IPS DF 19.7 (cell line): ENCODE measurements at regions not wholly inside any gene's neighbourhood (a gene's known extent, or its start where the extent isn't known, plus 50 kb on each side); places are given as distances from the start of the nearest gene placed in this dataset.
"Not testable (repeated sequence)": the region's sequence is repeated elsewhere in the genome, so short reads cannot be mapped to it uniquely, and the experiment has no call there.

Source experiments
- DNase-seq: peaks from one replicate; pipeline ENCODE4 v3.0.0-alpha.2; 2013; ENCODE audit warnings: low read depth, low spot score

DNA sequence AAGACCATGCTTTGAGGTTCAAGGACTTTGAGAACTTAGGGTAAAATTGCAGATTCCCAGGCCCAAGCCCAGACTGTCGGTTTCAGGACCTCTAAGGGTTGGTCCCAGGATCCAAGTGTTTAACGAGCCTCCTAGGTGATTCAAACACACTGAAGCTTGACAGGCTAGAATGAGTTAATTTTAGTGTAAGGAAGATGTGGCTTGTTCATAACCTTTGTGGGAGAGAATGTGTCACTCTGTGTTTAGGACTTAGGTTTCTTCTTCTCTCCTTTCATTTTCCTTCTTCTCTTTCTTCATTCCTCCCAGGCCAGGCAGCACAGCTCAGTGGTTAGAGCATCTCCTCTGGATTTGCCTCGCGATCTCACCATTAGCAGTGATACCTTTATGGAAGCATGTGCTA, 104.8 kb upstream of the KCNG1 start:
- no peak for DNase-seq

DNA sequence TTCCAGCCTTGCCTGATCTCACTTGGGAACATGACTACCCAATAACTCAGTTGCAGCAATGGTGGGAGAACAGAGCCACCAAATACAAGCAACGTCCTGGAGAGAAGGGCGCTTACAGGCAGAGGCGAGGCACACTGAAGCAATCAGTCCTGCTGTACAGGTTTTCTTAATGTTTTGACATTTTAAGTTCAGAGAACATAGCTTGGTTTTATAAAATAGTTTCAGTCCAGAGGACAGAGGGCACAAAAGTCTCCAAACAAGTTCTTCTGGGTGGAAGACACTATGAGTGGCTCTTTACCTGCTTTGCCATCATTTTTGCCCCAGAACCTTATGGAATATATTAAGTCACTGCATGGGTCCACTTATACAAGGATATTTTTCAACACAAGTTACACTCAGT, 103.4 kb upstream of the KCNG1 start:
- DNase-seq, result no peak

DNA sequence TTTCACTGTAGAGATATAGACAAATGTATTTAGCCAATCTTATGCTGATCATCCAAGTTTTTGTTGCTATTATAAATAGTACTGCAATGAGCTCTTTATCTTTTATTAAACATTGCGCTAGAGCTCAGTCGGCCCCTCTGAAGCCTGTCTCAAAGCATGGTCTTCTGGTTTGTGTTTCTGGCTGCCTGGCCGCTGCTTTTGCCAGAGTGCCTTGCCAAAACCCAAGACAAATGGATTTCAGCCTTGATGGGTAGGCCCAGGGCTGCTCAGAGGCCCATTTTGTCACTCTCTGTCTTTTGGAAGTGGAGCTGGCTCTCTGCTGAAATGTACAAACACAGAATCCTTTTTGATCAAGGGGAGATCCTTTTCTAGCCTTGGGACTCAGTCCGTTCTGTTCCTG, 102.9 kb upstream of the KCNG1 start:
- DNase-seq, result no peak

DNA sequence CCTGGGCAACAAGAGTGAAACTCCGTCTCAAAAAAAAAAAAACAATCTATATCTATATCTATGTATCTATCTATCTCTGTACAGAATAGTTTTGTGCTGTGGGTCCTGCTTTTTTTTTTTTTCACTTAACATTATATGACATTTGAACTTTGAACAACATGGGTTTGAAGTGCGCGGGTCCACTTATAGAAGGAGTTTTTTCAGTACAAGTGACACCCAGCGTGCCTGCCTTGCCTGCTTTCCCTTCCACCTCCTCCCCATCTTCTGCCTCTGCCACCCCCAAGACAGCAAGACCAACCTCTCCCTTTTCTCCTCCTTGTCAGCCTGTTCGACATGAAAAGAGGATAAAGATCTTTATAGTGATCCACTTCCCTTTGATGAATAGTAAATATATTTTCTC, 102.2 kb upstream of the KCNG1 start:
- DNase-seq, result no peak

DNA sequence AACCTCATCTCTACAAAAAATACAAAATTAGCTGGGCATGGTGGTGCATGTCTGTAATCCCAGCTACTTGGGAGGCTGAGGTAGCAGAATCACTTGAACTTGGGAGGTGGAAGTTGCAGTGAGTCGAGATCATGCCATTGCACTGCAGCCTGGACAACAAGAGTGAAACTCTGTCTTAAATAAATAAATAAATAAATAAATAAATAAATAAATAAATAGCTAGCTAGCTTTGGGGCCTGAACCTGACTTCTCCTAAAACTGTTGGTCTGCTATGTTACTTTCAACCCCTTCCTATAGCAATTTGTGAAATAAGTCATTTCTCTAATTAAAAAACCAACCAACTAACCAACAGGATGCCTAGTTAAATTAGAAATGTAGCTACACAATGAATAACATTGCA, 101.0 kb upstream of the KCNG1 start:
- not testable (repeated sequence) for DNase-seq

DNA sequence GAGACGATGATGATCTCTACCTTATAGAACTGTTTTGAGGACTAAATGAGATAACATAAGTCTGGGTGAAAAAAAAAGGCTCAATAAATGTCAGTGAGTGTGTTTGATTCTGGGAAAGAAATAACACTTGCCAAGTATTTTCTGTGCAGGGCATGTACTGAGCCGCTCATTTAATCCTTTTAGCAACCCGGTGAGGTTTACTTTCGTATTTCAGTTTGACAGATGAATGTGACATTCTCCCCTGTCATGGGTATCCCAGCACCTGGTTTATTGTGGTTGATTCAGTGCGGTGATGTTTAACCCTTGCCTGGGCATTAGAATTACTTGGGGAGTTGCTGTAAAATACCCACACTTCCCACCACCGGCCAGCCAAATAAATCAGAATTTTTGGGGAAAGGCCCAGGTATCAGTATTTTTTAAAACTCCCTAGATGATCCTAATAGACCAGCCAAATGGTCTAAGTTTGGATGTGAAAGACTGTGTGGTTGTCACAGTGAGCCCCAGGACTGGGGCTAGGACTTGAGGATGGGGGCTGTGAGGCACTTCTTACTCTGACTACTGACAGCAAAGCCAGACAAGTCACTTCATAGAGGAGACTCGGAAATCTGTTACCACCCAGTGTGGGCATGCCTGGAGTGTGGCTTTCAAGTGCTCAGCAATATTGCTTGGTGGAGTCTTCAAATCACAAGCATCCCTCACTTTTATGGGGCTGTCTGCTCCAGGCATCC, 100.2 kb upstream of the KCNG1 start:
- DNase-seq, result no peak

DNA sequence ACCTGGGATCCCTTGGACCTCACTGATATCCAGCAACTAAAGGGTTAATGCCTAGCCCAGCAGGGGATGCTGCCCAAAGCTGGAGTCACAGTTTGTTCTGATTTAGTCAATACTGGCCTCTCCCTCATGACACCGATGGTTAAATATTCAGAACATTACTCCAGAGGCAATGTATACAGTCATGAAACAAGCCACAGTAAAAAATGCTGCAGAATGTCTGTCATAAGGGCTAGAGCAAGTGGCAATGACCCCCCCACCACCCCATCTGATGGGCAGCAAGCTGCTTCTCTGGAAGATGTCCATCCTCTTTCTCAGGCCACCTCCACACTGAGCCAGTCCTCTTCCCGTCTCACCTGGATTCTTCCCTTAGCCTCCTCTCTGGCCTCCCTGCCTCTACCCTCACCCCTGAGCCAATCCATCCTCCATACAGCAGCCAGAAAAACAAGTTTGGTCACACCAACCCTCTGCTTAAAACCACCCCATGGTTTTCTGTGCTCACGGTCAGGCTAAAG, 99.0 kb upstream of the KCNG1 start:
- no peak for DNase-seq

DNA sequence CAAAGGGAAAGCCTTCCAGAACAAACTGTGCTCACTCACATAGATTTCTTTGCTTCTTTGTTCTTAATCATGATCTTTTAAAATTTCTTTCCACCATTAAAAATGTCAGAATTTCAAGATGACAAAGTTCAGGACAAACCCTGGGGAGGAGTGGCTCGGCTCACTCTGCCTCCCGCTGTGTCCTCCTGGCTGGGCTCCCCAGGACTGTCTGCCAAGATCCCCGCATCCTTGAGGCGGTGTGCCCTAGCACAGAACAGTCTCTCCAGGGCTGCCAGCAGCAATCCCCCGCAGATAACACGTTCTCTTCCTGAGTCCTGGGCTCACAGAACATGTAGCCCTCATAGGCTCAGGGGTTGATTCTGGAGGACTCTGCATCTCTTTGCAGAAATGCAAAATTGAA, 98.4 kb upstream of the KCNG1 start:
- DNase-seq, result no peak

DNA sequence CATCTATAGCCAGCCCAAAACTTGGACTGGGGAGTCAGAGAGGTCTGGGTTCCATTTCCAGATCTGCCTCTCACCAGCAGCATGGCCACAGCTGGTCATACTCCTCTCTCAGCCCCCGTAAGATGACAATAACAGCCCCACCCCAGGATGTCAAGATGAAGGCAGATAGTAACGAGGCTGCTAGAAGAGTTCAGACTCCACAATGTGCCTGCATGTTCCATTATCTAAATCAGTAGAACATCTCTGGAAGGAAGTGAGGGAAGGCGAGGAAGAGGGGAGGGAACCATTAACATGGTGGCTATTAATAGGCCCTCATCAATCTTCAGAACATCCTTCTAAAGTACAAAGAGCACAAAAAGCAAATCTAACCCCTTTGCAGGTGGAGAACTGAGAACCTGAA, 98.0 kb upstream of the KCNG1 start:
- no peak for DNase-seq

DNA sequence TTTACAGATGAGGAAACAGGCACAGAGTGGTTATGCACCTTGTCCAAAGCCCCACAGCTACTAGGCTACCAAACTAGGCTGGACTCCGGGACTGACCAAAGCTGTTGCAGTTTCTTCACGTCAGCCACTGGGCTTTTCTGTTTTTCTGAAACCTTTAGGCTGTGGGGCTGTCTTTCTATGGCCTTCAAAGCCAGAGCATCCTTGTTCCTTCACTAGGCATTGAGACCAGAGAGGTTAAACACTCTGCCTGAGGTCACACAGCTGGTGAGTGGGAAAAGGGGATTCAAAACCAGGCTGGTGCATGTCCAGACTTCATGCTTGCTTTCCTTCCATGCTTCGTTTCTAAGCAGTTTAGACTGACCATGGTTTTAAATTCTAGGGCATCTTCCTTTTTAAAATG, 97.5 kb upstream of the KCNG1 start:
- no peak for DNase-seq

DNA sequence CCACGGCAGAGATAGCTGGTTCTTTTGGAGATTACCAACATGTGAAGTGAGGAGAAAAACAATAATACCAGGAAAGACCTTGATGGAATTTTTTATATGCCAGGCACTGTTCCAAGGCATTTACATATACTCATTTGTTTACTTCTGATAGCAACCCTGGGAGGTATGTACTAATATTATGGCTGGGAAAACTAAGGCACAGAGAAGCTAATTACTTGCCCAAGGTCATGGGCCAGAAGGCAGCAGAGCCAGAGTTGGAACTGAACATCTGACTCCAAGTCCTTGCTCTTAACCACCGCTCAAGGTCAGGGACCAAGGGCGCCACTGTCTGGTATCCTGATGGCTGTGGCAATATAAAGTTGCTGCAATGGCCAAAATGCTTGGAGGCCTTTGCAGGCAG, 97.0 kb upstream of the KCNG1 start:
- DNase-seq, result no peak

DNA sequence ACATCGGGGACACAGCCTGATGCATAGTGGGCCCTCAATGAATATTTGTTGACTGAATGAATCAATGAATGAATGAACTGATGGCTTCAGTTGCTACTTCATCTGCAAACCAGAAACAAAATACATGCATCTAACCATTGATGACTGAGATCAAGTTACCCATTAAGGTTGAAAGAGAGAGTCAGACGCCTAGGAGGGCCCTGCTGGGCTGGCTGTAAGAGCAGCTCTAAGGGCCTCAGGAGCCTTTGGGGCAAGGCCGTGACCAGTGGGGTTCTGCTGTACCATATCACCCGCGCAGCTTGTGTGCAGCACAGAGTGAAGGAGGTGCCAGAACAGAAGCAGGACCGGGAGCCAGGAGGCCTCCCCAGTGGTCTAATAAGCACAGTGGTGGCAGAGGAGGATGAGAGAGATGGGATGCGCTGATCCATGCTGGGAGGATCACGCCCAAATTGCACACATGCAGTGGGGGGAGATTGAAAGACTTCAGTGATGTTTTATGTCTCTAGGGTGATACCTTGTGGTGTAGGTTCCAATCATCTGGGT, 96.1 kb upstream of the KCNG1 start:
- no peak for DNase-seq

DNA sequence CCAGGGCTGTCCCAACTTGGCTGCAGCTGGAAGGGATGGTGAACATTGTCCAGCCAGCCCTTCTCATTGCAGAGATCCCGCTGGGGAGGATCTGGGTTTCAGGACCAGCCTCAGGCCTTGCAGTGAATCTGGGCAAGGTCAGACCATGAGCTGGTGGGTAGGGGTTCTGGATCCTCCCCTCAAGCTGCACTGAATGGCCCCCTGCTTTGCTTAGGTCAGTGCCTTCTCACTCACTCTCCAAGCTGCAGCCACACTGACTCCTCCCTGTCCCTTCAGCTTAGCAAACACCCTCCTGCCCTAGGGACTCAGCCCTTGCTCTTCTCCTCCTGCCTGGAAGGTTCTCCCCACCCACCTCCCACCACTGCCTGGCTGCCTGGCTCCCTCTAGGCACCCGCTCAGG, 95.3 kb upstream of the KCNG1 start:
- DNase-seq, result no peak

DNA sequence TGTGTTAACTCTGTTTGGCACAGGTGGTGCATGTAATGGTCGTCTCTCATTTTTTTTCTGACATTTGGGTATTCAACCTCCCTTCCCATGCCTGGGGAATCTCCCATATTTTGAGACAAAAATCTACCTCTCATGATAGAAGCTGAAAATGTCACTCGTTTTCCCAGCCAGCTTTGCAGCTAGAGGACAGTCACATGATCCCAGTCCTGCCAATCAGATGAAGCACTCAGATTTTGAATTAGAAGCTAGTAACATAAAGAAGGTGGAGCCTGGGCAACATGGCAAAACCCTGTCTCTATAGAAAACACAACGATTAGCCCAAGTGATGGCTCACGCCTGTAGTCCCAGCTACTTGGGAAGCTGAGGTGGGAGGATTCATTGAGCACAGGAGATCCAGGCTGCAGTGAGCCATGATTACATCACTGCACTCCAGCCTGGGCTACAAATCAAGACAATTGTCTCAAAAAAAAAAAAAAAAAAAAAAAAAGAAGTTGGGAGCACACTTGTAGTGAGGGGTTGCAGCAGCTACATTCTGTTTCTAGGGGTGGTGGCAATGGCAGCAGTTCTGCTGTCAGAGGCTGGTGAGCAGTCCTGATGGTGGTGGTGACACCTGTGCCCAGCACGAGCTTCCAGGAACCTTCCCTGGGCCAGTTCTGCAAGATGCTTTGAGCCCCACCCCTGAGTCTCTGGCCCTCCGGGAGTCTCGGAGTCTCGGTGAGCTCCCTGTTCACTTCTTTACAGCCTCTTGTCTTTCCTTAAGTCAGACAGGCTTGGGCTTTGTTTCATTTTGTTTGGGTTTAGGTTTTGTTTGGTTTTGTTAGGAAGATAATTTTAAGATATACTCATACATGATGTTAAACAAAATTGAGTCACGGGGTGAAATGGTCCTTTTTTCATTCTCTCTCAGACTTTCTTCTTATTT, 94.1 kb upstream of the KCNG1 start:
- no peak for DNase-seq

DNA sequence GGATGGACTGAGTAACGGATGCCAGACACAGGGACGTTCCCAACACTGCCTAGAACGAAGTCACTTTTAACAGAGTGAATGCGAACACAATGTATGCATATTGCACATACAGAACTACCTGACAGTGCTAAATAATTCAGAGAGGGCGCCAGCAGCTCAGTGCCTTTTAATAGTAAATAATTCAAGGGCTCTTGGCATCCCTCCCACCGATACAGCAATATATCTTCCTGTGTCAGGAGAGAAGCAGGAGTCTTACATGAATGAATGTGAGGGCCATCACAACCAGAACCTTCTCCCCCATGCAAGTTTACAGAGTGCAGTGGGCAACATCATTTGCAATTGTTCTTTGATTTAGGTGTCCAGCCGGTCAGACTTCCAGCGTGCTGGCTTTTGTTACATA, 88.4 kb upstream of the KCNG1 start:
- DNase-seq, result no peak

DNA sequence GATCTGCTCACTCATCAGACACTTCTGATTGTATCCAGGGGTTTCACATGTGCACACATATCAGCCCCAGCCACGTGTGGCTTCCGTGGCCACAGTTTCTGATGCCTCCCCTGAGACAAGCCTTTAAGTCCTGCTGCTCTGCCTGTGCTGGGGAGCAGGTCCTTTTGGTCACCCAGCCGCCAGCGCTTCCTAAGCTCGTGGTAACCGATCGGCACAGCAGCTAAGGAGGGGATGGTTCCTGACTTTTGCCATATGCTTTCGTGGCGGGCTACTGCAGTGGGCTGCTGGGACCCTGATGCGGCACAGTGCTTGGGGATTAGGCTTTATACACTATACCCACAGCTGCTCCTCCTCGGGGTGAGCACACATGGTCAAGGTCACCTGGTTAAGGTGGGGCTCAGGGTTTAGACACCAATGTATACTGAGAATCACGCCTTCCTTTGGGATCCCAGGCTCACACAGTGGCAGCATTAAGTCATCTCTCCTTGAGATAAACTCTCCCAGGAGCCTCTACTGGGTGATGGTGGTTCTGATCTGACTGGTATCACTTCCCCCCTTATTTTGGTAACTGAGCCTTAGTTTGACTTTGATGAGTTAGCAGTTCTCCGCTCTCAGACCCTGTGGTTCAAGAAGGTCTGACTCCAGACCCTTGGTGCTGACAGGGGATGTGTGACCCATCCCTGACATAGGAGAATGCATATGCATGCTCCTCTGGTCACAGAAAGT, 85.9 kb upstream of the KCNG1 start:
- DNase-seq, result no peak

DNA sequence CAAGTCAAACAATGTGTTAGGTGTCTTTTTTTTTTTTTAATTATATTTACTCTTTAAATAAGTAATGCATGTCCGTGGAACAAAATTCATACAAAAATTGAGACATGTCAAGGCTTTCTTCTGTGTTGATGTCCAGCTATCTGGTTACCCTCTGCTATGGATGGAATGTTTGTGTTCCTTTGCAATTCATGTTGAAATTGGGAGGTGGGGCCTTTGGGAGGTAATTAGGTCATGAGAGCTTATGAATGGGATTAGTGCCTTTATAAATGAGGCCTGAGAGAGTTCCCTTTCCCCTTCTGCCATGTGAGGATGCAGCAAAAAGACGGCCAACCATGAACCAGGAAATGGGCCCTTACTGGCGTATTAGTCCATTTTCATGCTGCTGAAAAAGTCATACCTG, 83.1 kb upstream of the KCNG1 start:
- DNase-seq, result no peak

DNA sequence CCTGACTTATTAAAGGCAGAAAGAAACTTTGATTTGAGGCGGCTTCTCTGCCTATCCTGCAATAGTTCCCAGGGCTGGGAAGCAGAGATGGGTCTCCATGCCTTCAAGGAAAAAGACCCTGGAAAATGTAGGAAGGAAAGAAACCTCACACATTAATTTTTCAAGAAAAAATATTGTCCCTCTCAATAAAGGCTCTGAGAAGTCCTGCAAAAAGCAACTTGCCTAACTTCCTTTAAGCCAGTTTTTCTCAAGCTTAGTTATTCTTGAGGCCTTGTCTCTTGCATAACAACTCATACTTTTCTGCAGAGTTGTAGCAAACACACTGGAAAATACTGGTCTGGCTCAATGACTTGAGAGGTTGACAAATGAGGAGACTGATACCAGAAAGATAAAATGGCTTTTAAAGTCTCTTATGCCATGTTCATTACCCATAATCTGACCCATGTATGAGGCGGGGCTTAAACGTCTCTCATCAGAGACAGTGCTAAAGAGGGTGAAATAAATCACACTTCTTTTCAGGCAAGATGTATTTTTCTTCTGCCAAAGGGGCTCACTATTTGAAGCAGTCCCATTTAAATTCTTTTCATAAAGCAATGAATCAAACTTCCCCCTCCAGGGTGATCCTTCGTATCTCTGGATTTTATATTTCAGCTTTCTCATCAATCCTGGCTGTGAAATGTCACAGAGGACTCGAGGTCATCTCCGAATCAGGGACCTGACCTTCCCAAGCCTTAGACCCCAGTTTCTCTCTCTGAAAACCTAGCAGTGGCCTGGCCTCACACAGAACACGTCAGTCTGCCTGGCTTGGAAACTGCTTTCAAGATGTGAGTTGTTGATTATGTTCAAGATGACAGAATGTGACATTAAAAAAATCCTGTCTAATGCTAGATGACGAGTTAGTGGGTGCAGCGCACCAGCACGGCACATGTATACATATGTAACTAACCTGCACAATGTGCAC, 82.3 kb upstream of the KCNG1 start:
- DNase-seq, result no peak

DNA sequence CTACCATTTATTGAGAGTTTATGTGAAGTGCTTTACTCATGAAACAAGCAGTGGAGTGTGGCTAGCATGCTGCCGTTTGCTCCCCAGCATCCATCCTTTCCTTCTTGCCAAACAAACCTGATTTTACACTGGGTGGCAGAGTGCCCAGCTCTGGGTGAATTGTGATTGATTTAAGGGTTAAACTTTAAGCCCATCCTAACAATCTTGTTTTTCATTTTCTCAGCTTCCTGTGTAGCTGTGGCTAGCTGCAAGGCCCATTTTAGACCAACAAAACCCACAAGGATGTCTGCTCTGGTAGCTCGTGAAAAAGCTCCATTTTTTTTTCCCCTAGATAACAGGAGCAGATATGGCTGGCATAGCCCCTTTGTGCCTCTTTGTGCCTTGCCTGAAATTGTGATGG, 77.7 kb upstream of the KCNG1 start:
- no peak for DNase-seq

DNA sequence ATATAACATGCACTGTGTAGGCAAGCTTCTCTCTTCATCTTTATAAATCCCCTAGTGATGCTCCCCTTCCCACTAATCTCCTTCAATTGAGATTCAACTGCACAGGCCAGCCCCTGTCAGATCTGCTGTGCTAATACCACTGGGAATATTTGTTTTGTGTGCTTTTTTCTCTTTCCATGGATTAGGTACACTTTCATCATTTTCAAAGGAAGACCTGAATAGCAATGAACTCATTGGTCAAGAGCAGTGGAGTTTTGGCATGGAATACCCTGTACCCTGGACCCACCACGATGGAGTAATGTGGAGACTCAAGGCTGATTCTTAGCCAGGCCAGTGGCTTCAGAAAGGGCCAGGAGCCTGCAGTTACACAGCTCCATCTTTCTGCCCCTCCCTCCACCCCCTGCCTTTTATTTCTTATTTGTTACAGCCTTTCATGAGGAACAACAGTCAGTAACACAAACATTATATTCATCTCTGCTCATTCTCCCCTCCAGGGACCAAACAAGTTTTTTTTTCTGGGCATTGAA, 75.4 kb upstream of the KCNG1 start:
- no peak for DNase-seq
